ENCODE measurements at regions not wholly inside any gene's neighbourhood (a gene's known extent, or its start where the extent isn't known, plus 50 kb on each side); places are given as distances from the start of the nearest gene placed in this dataset.

GRCh38 chr4:3670521-3671519, 95.4 kb upstream of the ADRA2C start:
- WGBS (ENCODE audit: low lambda C conversion rate), result 70% methylated on average over 28 of the region's 37 CpGs
- Histone ChIP-seq H3K4me3 (ENCODE audit: low read depth in 2 of 2, low read length in 1 of 2) (no peak overlapping the region), H3K27me3 (ENCODE audit: insufficient read depth) (no peaks in the 10 kb centered on the region), H3K9ac (no peak overlapping the region), H3K36me3 (replicated peaks in 1 of 2; ENCODE audit: control insufficient read depth in 1 of 2, insufficient read depth in 2 of 2, low read length in 1 of 2) (no peaks in the 10 kb centered on the region), H3K27ac (ENCODE audit: low read depth in 2 of 2, low read length in 1 of 2) (no peak overlapping the region), H2AFZ (ENCODE audit: low read depth) (no peak overlapping the region), H3K9me2 (no peaks in the 10 kb centered on the region), H3K9me3 (no peaks in the 10 kb centered on the region), H3K4me2 (no peak overlapping the region), H3K4me1 (ENCODE audit: control insufficient read depth in 1 of 2, insufficient read depth in 2 of 2, low read depth in 1 of 2, low read length in 1 of 2) (peaks cover 0 to 4% of the 10 kb centered on the region in 2 experiments; a peak in 1 of 4 replicates), H3F3A (replicated peaks; ENCODE audit: insufficient read depth) (no peaks in the 10 kb centered on the region), H3K79me2 (ENCODE audit: insufficient read depth) (no peaks in the 10 kb centered on the region), H4K20me1 (ENCODE audit: insufficient read depth) (no peaks in the 10 kb centered on the region)
- DNase-seq, result no peak
- ChIA-PET CTCF (interaction anchor here (0.6 to 0.8 kb wide), 2 partner anchors 26 to 94 kb away, joined by 3 read pairs; no protein-coding TSS in a partner anchor), POLR2A (no interaction called here)
- TF ChIP-seq TCF12 (IDR thresholded peaks at IDR 0.05) (no peak), TEAD4 (IDR thresholded peaks at IDR 0.05; ENCODE audit: borderline replicate concordance, insufficient read depth) (no peak), IRF3 (IDR thresholded peaks at IDR 0.05; ENCODE audit: low read depth, low read length) (no peak), FOXM1 (IDR thresholded peaks at IDR 0.05; ENCODE audit: low read depth) (no peak), GABPA (IDR thresholded peaks at IDR 0.05; ENCODE audit: low read depth) (no peak)
- TF ChIP-seq, protein P1, sequence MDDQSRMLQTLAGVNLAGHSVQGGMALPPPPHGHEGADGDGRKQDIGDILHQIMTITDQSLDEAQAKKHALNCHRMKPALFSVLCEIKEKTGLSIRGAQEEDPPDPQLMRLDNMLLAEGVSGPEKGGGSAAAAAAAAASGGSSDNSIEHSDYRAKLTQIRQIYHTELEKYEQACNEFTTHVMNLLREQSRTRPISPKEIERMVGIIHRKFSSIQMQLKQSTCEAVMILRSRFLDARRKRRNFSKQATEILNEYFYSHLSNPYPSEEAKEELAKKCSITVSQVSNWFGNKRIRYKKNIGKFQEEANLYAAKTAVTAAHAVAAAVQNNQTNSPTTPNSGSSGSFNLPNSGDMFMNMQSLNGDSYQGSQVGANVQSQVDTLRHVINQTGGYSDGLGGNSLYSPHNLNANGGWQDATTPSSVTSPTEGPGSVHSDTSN (IDR thresholded peaks at IDR 0.05), result no peak
- TF ChIP-seq, protein P2, sequence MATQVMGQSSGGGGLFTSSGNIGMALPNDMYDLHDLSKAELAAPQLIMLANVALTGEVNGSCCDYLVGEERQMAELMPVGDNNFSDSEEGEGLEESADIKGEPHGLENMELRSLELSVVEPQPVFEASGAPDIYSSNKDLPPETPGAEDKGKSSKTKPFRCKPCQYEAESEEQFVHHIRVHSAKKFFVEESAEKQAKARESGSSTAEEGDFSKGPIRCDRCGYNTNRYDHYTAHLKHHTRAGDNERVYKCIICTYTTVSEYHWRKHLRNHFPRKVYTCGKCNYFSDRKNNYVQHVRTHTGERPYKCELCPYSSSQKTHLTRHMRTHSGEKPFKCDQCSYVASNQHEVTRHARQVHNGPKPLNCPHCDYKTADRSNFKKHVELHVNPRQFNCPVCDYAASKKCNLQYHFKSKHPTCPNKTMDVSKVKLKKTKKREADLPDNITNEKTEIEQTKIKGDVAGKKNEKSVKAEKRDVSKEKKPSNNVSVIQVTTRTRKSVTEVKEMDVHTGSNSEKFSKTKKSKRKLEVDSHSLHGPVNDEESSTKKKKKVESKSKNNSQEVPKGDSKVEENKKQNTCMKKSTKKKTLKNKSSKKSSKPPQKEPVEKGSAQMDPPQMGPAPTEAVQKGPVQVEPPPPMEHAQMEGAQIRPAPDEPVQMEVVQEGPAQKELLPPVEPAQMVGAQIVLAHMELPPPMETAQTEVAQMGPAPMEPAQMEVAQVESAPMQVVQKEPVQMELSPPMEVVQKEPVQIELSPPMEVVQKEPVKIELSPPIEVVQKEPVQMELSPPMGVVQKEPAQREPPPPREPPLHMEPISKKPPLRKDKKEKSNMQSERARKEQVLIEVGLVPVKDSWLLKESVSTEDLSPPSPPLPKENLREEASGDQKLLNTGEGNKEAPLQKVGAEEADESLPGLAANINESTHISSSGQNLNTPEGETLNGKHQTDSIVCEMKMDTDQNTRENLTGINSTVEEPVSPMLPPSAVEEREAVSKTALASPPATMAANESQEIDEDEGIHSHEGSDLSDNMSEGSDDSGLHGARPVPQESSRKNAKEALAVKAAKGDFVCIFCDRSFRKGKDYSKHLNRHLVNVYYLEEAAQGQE (IDR thresholded peaks at IDR 0.05; ENCODE audit: low read depth, low read length), result no peak

GRCh38 chr4:3669553-3669949, 96.6 kb upstream of the ADRA2C start:
- WGBS (ENCODE audit: low lambda C conversion rate), result 8% methylated on average over 2 of the region's 21 CpGs
- H3K4me2 ChIP-seq, result no peak overlapping the region
- TF ChIP-seq, protein P3, sequence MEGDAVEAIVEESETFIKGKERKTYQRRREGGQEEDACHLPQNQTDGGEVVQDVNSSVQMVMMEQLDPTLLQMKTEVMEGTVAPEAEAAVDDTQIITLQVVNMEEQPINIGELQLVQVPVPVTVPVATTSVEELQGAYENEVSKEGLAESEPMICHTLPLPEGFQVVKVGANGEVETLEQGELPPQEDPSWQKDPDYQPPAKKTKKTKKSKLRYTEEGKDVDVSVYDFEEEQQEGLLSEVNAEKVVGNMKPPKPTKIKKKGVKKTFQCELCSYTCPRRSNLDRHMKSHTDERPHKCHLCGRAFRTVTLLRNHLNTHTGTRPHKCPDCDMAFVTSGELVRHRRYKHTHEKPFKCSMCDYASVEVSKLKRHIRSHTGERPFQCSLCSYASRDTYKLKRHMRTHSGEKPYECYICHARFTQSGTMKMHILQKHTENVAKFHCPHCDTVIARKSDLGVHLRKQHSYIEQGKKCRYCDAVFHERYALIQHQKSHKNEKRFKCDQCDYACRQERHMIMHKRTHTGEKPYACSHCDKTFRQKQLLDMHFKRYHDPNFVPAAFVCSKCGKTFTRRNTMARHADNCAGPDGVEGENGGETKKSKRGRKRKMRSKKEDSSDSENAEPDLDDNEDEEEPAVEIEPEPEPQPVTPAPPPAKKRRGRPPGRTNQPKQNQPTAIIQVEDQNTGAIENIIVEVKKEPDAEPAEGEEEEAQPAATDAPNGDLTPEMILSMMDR (IDR thresholded peaks at IDR 0.05), result no peak
- TF ChIP-seq ELF1 (IDR thresholded peaks at IDR 0.05) (no peak), JUND (IDR thresholded peaks at IDR 0.05) (no peak), NFIC (IDR thresholded peaks at IDR 0.05; ENCODE audit: borderline replicate concordance) (no peak), NRF1 (IDR thresholded peaks at IDR 0.05; ENCODE audit: low read depth, low read length) (no peak), MAX (IDR thresholded peaks at IDR 0.05; ENCODE audit: low read depth) (no peak), TAF1 (IDR thresholded peaks at IDR 0.05; ENCODE audit: borderline replicate concordance, low read depth, low read length) (no peak), IRF3 (IDR thresholded peaks at IDR 0.05; ENCODE audit: low read depth, low read length) (no peak), USF1 (IDR thresholded peaks at IDR 0.05; ENCODE audit: borderline replicate concordance, low read depth) (no peak), CHD2 (IDR thresholded peaks at IDR 0.05; ENCODE audit: low read length, partially characterized antibody) (no peak)

More at GRCh38 chr4:3669553-3669949, 96.6 kb upstream of the ADRA2C start:
- H3F3A ChIP-seq (replicated peaks; ENCODE audit: insufficient read depth), result no peaks in the 10 kb centered on the region
- no peaks in the 10 kb centered on the region for H3K9me2 ChIP-seq
- no peak overlapping the region for H3K9ac ChIP-seq
- DNase-seq, result no peak
- no peak overlapping the region for H2AFZ ChIP-seq (ENCODE audit: low read depth)
- ChIA-PET CTCF (no interaction called here), POLR2A (no interaction called here)
- H3K79me2 ChIP-seq (ENCODE audit: insufficient read depth), result no peaks in the 10 kb centered on the region
- peaks cover 0 to 10% of the 10 kb centered on the region in 2 experiments; a peak in 1 of 4 replicates for H3K4me1 ChIP-seq (ENCODE audit: control insufficient read depth in 1 of 2, insufficient read depth in 2 of 2, low read depth in 1 of 2, low read length in 1 of 2)
- no peak overlapping the region for H3K4me3 ChIP-seq (ENCODE audit: low read depth in 2 of 2, low read length in 1 of 2)
- H3K27me3 ChIP-seq (ENCODE audit: insufficient read depth), result no peaks in the 10 kb centered on the region
- no peaks in the 10 kb centered on the region for H3K9me3 ChIP-seq
- H3K27ac ChIP-seq (ENCODE audit: low read depth in 2 of 2, low read length in 1 of 2), result no peak overlapping the region
- no peaks in the 10 kb centered on the region for H3K36me3 ChIP-seq (replicated peaks in 1 of 2; ENCODE audit: control insufficient read depth in 1 of 2, insufficient read depth in 2 of 2, low read length in 1 of 2)
- H4K20me1 ChIP-seq (ENCODE audit: insufficient read depth), result no peaks in the 10 kb centered on the region
